ENCODE measurements at regions not wholly inside any gene's neighbourhood (a gene's known extent, or its start where the extent isn't known, plus 50 kb on each side); places are given as distances from the start of the nearest gene placed in this dataset.

DNA sequence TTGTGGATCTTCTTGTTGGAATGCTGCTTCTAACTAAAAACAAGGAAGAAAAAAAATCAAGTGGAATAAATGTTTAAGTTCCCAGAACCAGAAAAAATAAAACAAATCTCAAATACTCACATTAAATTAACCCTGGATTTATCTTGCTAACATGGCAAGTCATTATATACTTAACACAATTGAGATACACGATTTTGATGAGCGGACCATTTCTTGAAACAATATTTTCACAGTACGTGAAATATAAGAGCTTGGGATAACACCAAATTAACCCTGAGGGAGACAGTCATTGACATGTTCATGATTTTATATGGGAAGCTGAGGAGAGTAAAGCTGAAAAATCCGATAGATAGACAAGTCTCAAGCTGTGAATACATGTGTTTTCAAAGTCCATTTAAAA lies 128.6 kb downstream of the PTCSC3 start:
- TF ChIP-seq TAF1 (IDR thresholded peaks at IDR 0.05; ENCODE audit: borderline replicate concordance, low read depth, low read length) (no peak), POLR2A (IDR thresholded peaks at IDR 0.05; ENCODE audit: low read depth, low read length) (no peak), POLR2AphosphoS5 (IDR thresholded peaks at IDR 0.05; ENCODE audit: low read depth, low read length) (no peak)

All from GM12892 (cell line).